Fibroblast of pulmonary artery (primary cell): ENCODE measurements at regions not wholly inside any gene's neighbourhood (a gene's known extent, or its start where the extent isn't known, plus 50 kb on each side); places are given as distances from the start of the nearest gene placed in this dataset.

Experiments used
- DNase-seq: peaks from one replicate; pipeline ENCODE4 v3.0.0-alpha.2; 2010; ENCODE audit warnings: low read depth
- H3K4me3 ChIP-seq: replicated peaks from 2 replicates; pipeline ENCODE4 v1.5.1; 2011; ENCODE audit warnings: low read depth, mild to moderate bottlenecking, control low read depth, low read length, moderate library complexity
- CTCF ChIP-seq: IDR thresholded peaks from 2 replicates; pipeline ENCODE4 v1.5.1; 2011; ENCODE audit warnings: mild to moderate bottlenecking, control low read depth, low read length, inconsistent platforms; ENCODE audit errors: missing control alignments

- no peak for DNase-seq
- no peak for TF ChIP-seq CTCF
- H3K4me3 ChIP-seq, result no peak overlapping the region
Measured at GRCh38 chr5:56561455-56561854, 253.9 kb upstream of the MAP3K1 start.

- H3K4me3 ChIP-seq, result no peak overlapping the region
- no peak for TF ChIP-seq CTCF
- no peak for DNase-seq
Measured at GRCh38 chr5:56558131-56558745, 257.1 kb upstream of the MAP3K1 start.

GRCh38 chr5:56557198-56557597 lies 258.2 kb upstream of the MAP3K1 start:
- peak; percentile 46 for DNase-seq
- no peak for TF ChIP-seq CTCF
- H3K4me3 ChIP-seq, result no peak overlapping the region

- DNase-seq, result peak; percentile 36
Measured at GRCh38 chr5:56552612-56553268, 262.6 kb upstream of the MAP3K1 start.

GRCh38 chr5:56550227-56550626 lies 265.1 kb upstream of the MAP3K1 start:
- TF ChIP-seq CTCF, result no peak
- DNase-seq, result no peak
- H3K4me3 ChIP-seq, result no peak overlapping the region

More at GRCh38 chr5:56552612-56553268, 262.6 kb upstream of the MAP3K1 start:
- H3K4me3 ChIP-seq, result no peak overlapping the region
- no peak for TF ChIP-seq CTCF

- H3K4me3 ChIP-seq, result no peak overlapping the region
- TF ChIP-seq CTCF, result no peak
- no peak for DNase-seq
Measured at GRCh38 chr5:56549096-56549886, 266.1 kb upstream of the MAP3K1 start.
